ENCODE measurements at regions not wholly inside any gene's neighbourhood (a gene's known extent, or its start where the extent isn't known, plus 50 kb on each side); places are given as distances from the start of the nearest gene placed in this dataset.

DNA sequence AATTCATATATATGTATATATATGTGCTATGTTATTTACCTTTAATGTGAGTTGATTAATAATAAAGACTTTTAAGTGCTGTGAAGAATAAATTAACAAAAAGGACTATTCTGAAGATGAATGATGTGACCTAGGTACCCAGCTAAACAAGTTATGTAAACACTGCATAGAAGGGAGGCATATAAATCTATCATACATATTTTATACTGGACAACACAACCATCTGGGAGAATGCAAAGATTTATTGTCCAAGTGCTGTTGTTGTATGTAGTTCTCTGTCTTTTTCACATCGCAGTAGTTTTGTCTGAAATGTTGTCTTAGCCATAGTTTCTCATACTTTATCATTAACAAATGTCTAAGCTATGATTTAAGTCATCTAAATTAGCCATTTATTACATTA is 337.6 kb downstream of the PCDH18 start:
- no peak for DNase-seq

GRCh38 chr4:137193564-137193963 is 338.7 kb downstream of the PCDH18 start:
- DNase-seq: no peak

- DNase-seq: no peak
These were observed 350.9 kb downstream of the PCDH18 start for GRCh38 chr4:137181293-137181899.

DNA sequence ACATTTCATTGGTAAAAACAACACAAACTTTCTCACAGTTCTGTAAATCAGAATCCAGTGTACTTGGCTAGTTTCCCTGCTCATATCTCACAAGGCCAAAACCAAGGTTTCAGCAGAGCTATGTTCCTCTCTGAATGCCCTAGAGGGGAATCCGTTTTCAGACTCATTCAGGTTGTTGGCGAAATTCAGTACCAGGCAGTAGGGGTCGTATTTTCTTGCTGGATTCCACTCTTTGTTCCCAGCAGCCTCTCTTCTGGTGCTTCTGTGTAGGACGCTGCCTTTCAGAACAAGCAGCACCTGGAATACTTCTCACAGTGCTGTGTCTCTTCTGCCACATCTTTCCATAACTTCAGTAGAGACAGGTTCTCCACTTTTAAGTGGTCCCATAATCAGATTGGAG is 351.9 kb downstream of the PCDH18 start:
- DNase-seq: no peak

- DNase-seq: no peak
These were observed 375.5 kb downstream of the PCDH18 start for GRCh38 chr4:137156807-137157206.

- DNase-seq: no peak
These were observed 376.2 kb downstream of the PCDH18 start for GRCh38 chr4:137156054-137156453.

- no peak for DNase-seq
These were observed 401.1 kb downstream of the PCDH18 start for GRCh38 chr4:137131201-137131600.

DNA sequence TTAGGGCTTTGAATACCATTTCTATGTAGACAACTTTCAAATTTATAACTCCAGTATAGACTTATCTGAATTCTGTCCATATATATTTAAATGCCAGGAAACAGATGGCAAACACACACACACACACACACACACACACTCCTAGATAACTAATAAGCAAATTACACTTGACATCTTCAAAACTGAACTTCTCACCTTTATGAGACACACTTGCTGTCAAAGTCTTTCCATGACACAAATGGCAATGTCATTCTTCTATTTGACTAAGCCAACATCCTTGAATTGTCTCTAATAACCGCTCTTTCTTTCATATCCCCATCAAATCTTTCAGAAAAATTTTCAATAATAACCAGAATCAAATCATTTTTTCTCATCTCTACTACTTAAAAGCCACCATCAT is 402.4 kb downstream of the PCDH18 start:
- no peak for DNase-seq

GRCh38 chr4:137129441-137129840 is 402.9 kb downstream of the PCDH18 start:
- DNase-seq: no peak

- no peak for DNase-seq
These were observed 407.3 kb downstream of the PCDH18 start for GRCh38 chr4:137125011-137125410.

DNA sequence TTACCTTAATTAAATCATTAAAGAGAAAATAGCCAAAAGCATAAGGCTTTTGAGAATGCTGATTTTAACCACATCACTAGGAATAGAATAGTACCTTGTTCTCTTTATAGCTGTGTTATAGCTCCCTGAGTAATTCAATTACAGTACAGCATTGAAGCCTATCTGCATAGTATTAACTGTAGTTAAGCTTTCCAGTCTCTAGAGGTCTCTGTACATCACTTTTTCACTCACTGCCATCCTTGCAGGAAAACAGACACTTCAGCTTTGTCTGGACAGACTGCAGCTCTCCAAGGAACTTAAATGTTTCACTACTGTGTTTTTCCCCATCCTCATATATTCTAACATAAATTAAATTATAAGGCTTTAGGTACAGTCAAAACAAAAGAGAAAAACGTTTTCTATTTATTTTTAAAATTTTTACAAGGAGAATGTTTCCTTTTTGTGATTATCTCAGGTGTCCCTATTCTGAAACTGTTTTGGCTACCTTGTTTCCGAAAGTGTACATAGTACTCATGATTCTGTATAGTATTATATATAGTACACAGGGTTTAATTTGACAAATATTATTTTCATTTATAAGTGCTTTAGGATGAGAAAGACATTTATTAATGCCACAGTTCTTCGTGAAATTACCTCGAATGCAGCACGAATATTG is 407.9 kb downstream of the PCDH18 start:
- no peak for DNase-seq

- DNase-seq: no peak
These were observed 409.4 kb downstream of the PCDH18 start for GRCh38 chr4:137122876-137123275.

DNA sequence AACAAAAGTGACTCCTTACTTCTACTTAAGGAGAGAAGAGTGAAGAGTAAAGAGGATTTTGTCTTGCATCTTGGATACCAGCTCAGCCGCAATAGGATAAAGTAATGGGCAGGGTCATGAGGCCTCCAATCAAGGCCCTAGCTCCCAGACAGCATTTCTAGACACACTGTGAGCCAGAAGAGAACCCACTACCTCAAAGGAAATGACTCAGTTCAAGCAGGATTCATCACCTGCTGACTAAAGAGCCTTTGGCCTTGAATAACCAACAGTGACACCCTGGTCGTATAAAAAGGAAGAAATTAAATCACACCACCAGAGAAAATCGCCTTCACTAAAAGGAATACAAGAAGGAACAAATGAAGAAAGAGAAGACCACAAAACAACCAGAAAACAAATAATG is 416.1 kb downstream of the PCDH18 start:
- DNase-seq: no peak

DNA sequence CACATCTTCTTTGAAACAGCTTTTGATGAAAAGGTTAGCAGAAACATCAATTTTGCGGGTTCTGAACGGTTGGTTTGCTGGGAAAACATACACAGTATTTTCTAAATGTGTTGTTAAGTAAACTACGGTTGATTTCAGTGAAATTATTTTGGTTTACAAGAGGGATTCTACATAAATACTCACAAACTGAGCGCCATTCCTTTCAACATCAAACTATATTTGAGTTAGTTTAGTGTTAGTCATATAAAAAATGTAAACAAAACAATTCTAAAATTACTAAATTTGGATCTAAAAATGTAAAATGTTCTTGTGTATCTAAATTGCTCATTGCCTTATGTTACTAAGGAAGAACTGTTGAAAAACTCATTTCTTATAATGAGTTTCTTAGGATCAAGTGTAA is 425.6 kb downstream of the PCDH18 start:
- DNase-seq: no peak

DNA sequence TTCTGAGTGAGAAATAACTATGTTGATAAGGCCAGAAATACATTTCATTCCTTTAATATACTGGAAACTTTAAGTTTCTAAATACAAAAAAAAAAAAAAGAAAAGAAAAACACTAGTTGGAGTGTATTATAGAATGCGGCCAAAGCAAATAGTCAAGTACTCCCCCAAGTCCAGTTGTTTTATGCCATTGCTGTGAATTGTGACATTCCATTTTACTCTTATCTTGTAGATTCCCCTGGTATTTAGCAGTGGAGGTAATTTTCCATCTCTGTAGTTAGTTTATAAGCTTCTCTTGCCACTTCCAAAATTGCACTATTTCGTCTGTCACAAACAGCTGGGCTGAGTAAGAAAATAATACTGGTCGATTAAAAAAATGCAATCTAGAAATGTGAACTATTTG is 426.0 kb downstream of the PCDH18 start:
- DNase-seq: no peak

GRCh38 chr4:137090951-137091350 is 441.3 kb downstream of the PCDH18 start:
- no peak for DNase-seq

- DNase-seq: no peak
These were observed 448.6 kb downstream of the PCDH18 start for GRCh38 chr4:137083571-137084135.

GRCh38 chr4:137082061-137082460 is 450.2 kb downstream of the PCDH18 start:
- DNase-seq: no peak

GRCh38 chr4:137076908-137077307 is 455.4 kb downstream of the PCDH18 start:
- DNase-seq: no peak

- no peak for DNase-seq
These were observed 456.7 kb downstream of the PCDH18 start for GRCh38 chr4:137075586-137075985.

GRCh38 chr4:137070614-137071013 is 461.7 kb downstream of the PCDH18 start:
- DNase-seq: no peak

GRCh38 chr4:137069473-137069872 is 462.8 kb downstream of the PCDH18 start:
- DNase-seq: no peak

- DNase-seq: no peak
These were observed 464.6 kb downstream of the PCDH18 start for GRCh38 chr4:137067735-137068134.

DNA sequence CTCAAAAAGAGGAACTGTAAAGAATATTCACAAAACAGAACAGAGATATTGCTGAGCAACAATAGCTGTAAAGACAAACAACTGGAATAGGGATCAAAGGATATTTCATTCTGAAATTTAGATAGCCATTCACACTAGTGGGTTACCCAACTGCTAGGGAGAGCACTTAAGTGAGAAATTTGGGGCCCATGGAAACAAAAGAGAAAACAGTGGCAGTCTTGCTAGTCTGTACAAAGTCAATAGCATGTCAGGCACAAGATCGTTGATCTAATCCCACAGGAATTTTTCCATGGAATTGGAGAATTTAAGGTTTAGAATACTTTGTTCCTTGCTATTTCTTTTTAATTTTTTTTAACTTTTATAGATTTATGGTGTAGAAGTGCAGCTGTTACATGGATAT is 467.0 kb downstream of the PCDH18 start:
- no peak for DNase-seq

DNA sequence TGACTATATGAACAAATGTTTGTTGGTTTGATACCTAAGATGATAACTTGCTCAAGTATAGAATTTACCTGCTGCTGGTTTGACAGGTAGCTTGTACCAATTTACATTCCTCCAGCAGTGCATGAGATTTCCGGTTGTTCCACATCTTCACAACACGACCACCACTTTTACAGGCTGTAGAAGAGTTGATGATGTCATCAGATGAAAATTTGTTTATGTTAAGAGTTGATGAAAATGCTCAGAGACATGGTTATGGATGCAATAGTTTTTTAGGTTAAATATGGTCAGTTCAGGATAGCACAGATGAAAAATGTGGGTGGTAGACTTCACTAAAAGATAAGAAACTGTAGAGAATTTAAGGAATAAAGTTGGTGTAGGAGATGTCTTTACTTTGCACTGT is 468.3 kb downstream of the PCDH18 start:
- no peak for DNase-seq
